NCI-H82 (cell line): ENCODE measurements at regions not wholly inside any gene's neighbourhood (a gene's known extent, or its start where the extent isn't known, plus 50 kb on each side); places are given as distances from the start of the nearest gene placed in this dataset.

Source experiments
- DNase-seq: peaks from one replicate; lab custom pipeline; 2025; lab: John Stamatoyannopoulos, UW

GRCh38 chr2:118278046-118278445 lies 189.8 kb downstream of the INSIG2 start:
- no peak for DNase-seq

DNA sequence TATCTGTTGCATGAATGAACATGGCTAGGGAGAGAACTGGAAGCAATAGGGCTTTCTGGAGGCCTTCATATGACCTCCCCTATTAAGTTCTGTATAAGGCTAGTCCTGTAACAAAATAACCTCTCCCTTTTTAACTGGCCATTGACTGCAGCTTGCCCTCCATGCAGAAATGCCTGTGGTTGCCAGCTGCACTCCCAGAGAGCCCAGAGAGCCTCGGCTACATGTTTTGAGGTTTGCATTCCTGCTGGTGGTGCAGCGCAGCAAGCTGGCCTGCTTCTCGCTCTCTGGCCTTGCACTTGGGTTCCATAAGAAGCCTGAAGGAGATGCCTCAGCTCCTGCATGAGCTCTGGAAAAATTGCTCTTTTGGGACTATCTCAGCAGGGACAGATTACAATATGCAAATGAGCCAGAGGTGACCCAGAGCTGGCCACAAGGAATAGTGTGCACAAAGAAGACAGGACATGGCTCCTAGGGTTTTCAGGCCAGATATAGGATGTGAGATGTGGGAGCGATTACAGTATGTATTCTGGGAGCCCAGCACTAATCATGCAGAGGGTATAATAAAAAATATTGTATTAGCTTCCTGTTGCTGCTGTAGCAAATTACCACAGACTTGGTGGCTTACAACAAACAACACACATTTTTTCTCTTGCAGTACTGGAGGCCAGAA lies 186.7 kb downstream of the INSIG2 start:
- no peak for DNase-seq

DNA sequence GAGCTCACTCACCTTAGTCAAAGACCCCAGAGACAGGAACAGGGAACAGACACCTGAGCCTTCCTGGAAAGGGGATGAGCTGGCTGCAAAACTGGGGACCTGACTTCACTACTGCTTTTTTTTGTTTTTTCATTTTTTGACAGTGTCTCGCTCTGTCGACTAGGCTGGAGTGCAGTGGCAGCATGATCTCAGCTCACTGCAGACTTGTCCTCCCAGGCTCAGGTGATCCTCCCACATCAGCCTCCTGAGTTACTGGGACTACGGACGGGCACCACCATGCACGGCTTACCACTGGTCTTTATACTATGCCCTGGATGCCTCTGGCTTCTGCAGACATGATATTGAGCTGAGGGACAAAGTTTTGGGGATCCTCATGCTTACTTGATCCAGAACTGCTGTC lies 184.1 kb downstream of the INSIG2 start:
- no peak for DNase-seq

GRCh38 chr2:118269408-118270051 lies 181.3 kb downstream of the INSIG2 start:
- peak; percentile 10 for DNase-seq

DNA sequence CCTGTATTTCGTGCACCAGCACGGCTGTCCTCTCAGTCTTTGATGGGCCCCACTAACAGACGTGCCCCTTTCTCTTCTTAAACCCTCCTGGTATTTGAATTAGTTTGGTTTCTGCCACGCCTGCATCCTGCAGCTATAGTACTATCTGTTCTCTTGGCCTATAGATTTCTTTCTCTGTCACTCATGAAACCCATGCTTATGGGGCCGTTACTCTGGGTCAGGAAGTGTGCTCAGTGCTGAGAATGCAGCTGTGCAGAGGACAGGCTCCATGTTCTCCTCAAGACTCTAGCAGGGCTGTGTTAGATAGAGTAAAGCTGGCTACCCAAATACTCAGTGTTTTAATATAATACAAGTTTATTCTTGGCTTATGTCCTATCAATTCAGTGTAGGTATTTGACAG lies 180.0 kb downstream of the INSIG2 start:
- DNase-seq = no peak

DNA sequence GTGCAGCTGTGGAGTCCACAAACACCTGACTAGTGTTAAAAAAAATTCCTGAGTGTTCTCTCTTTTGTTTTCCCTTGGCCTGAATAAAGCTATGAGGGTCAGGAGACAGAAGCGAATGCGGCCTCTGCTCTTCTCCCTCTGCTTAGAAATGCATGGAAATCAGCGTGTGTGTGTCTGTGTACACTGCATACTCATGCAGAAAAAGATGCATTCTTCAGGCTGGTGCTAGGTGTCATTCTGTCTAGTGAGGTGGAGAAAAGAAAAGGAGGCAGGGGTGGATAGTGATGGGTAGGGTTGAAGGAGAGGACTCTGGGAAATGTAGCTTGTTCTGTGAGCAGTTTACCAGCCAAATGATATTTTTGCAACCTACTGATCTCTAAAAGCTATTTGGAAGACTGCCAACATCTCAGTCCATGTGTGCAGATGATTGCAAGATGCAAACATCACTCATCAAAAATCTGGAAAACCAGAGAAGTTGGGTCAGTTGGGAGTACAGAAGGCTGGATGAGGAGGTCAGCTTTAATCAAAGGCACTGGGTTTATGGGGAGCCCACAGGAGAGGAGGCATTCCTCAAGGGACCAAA lies 177.7 kb downstream of the INSIG2 start:
- DNase-seq = no peak

- no peak for DNase-seq
These were observed 176.1 kb downstream of the INSIG2 start for GRCh38 chr2:118264232-118264990.

GRCh38 chr2:118257696-118258095 lies 169.4 kb downstream of the INSIG2 start:
- DNase-seq = no peak

DNA sequence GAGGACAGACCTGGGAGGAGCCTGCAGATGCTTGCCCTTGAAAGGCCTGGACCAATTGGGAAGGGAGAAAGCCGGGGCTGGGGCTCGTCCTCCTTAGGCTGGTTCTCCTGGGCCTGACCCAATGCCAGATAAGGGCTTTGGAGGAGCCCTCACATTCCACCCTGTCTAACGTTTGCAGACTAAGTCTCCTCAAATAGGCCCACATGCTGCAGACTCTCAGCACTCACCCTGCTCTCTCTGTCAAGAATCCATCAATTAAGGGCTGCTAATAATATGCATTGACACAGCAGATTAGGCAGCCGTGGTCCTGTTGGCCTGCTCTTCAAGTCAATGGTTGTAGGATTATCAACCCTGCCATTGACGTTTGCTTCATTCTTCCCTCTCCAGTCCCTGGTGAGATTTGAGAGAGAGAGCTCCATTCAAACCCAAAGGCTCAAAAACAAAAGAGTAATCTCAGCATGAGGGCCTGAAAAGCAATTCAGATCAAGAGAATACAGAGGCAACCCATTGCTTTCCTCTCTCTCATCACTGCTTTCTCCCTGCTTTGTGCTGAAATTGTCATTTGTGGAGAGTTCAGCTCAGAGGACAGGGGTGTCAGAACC lies 167.6 kb downstream of the INSIG2 start:
- no peak for DNase-seq

- DNase-seq = no peak
These were observed 167.0 kb downstream of the INSIG2 start for GRCh38 chr2:118255301-118255700.

GRCh38 chr2:118254116-118254515 lies 165.8 kb downstream of the INSIG2 start:
- no peak for DNase-seq

DNA sequence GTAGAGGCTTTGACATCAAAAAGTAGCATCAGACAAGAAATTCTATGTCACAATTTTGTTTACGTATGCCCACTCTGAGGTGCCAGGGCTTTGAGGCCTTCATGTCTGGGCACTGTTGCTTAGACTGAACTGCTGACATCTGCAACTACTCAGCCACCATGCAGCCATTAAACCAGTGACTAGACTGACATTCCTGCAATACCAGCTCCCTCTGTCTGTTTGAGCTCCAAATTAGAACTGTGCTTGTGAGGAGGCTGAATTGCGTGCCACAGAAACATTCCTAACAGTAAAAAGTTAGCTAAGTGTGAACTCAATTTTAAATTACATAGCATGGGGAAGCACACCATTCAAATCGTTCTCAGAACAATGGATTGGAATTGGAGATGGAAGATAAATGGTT lies 163.2 kb downstream of the INSIG2 start:
- peak; percentile 44 for DNase-seq

GRCh38 chr2:118250463-118250862 lies 162.2 kb downstream of the INSIG2 start:
- no peak for DNase-seq

- no peak for DNase-seq
These were observed 161.7 kb downstream of the INSIG2 start for GRCh38 chr2:118250001-118250400.

GRCh38 chr2:118249531-118249930 lies 161.3 kb downstream of the INSIG2 start:
- DNase-seq = no peak

DNA sequence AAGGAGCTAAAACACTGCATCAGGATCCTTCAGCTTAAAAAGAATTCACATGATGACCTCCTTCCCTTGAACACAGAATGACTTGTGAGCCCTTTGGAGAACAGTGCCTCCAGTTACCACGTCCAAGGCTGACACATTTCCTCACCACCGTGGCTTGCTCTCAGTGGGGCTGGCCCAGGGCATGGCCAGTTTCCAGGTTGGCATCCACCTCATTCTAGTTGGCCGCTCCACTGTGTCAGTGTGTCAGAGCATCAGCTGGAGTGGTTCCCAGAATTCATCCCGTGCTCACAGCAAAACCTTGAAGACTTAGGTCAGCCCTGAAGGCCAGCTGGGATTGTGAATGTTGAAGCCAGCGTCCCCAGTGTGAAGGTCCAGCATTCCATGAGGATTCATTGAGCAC lies 158.5 kb downstream of the INSIG2 start:
- no peak for DNase-seq

DNA sequence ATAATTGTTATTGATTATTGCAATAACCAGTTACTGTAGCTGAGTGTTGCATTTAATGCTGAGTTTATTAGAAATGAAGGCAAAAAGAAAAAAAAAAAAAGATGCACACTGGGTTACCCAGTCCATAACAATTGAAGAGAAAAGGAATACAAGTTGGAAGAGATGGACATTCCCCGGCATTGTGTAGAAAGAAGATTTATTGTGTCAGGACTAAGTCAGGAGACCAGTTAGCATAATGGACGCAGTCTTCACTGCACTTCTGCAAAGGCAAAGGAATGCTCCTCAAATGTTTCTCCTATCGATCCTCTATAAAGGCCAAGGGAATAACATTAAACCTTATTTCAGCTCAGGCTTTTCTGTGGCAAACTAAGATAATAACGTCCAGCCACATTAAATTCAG lies 157.8 kb downstream of the INSIG2 start:
- DNase-seq = no peak

DNA sequence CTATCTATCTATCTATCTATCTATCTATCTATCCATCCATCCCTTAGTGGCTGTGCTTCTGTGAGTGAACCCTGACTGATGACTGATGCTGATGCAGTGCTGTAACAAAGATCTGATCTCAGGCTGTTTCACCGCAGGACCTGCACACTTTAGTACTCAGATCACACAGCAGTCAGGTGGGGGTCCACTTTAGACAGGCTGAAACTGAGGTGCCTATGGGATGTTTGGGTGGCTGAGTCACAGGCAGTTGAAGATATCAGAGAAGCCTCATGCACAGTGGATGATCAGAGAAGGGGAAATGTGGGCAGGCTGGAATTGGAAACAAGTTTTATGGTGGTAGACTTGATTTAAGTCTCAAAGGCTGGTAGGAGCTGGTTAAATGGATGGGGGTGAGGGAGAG lies 156.4 kb downstream of the INSIG2 start:
- DNase-seq = no peak

GRCh38 chr2:118243031-118243430 lies 154.8 kb downstream of the INSIG2 start:
- no peak for DNase-seq

GRCh38 chr2:118242216-118242615 lies 153.9 kb downstream of the INSIG2 start:
- DNase-seq = no peak

DNA sequence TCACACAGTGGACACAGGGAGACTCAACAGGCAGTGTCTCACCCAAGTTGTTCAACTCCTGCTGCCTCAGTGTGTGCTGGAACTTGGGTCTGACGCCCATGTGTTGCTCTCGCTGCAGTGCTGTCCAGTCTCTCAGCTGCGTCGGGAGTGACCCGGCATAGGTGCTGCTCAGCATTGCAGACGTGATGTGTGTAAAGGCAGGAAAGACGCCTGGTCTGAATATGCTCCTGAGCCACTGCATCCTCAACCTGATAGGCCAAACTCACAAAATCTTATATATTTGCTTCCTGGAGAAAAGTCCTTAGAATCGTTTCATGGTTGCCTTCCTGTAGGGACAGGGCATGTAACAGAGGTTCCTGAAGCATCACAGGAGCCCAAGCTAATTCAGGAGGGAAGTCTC lies 152.9 kb downstream of the INSIG2 start:
- DNase-seq = no peak

GRCh38 chr2:118240276-118240675 lies 152.0 kb downstream of the INSIG2 start:
- no peak for DNase-seq
